PC-9 (cell line): ENCODE measurements at regions not wholly inside any gene's neighbourhood (a gene's known extent, or its start where the extent isn't known, plus 50 kb on each side); places are given as distances from the start of the nearest gene placed in this dataset.

ENCODE experiments used
- CTCF ChIP-seq: fragments of 200-600 bp; sonication (generic); conservative IDR thresholded peaks from 2 replicates; pipeline ENCODE4 v1.6.1; 2017; ENCODE audit warnings: mixed run types, antibody characterized with exemption, mild to moderate bottlenecking, moderate library complexity
- EZH2 ChIP-seq: fragments of 200-600 bp; sonication (generic); IDR thresholded peaks from 2 replicates; pipeline ENCODE4 v1.8.0; 2017; ENCODE audit warnings: antibody characterized with exemption, low read depth

- no peak for TF ChIP-seq CTCF
- TF ChIP-seq EZH2, result no peak
Observed at GRCh38 chr4:25533256-25533655, 122.4 kb upstream of the SLC34A2 start.
